DND-41 (cell line): ENCODE measurements at regions not wholly inside any gene's neighbourhood (a gene's known extent, or its start where the extent isn't known, plus 50 kb on each side); places are given as distances from the start of the nearest gene placed in this dataset.
"Not testable (repeated sequence)": the region's sequence is repeated elsewhere in the genome, so short reads cannot be mapped to it uniquely, and the experiment has no call there.

Experiments
- ATAC-seq: fragments of 200-7000 bp; cut with Tn5 transposase; 3 replicates; pipeline ENCODE4 v1.9.1; 2021; ENCODE audit warnings: low read depth; ENCODE audit not compliant: insufficient read depth
- DNase-seq: peaks from one replicate; pipeline ENCODE4 v3.0.0-alpha.2; 2020
- H2AFZ ChIP-seq: 2 replicates; pipeline ENCODE4 v1.6.0; 2012; ENCODE audit warnings: low read depth, low read length
- H3K27ac ChIP-seq: 2 replicates; pipeline ENCODE4 v1.5.1; 2012; ENCODE audit warnings: low read length, inconsistent platforms
- H3K27me3 ChIP-seq: fragments of 200-600 bp; sonication (generic); 2 replicates; pipeline ENCODE4 v1.6.0; 2012; ENCODE audit warnings: low read length, mild to moderate bottlenecking, inconsistent platforms; ENCODE audit not compliant: insufficient read depth, poor library complexity
- H3K36me3 ChIP-seq: 2 replicates; pipeline ENCODE4 v1.5.1; 2012; ENCODE audit warnings: low read length, inconsistent platforms; ENCODE audit not compliant: insufficient read depth
- H3K4me1 ChIP-seq: 2 replicates; pipeline ENCODE4 v1.5.1; 2012; ENCODE audit warnings: mild to moderate bottlenecking, low read length; ENCODE audit not compliant: insufficient read depth
- H3K4me2 ChIP-seq: 2 replicates; pipeline ENCODE4 v1.6.0; 2012; ENCODE audit warnings: mild to moderate bottlenecking, moderate library complexity, low read length, inconsistent platforms; ENCODE audit not compliant: insufficient read depth
- H3K4me3 ChIP-seq, 2 experiments: fragments of 200-600 bp in 1 of 2; shearing (Covaris generic) in 1 of 2; 2 replicates each; pipeline ENCODE4 v1.5.1; 2012 to 2016; ENCODE audit warnings: inconsistent platforms in 2 of 2, low read length in 2 of 2, mild to moderate bottlenecking in 2 of 2, low read depth in 1 of 2, moderate library complexity in 1 of 2
- H3K79me2 ChIP-seq: 2 replicates; pipeline ENCODE4 v1.6.0; 2012; ENCODE audit warnings: low read length, inconsistent platforms; ENCODE audit not compliant: insufficient read depth
- H3K9ac ChIP-seq: 2 replicates; pipeline ENCODE4 v1.6.0; 2012; ENCODE audit warnings: low read depth, mild to moderate bottlenecking, inconsistent platforms, low read length, moderate library complexity
- H3K9me3 ChIP-seq: 2 replicates; pipeline ENCODE4 v1.5.1; 2012; ENCODE audit warnings: low read length, moderate library complexity, mild to moderate bottlenecking, inconsistent platforms; ENCODE audit not compliant: insufficient read depth, severe bottlenecking
- H4K20me1 ChIP-seq: 2 replicates; pipeline ENCODE4 v1.6.0; 2012; ENCODE audit warnings: low read length; ENCODE audit not compliant: insufficient read depth
- EZH2 ChIP-seq: IDR thresholded peaks from 3 replicates; pipeline ENCODE4 v1.6.1; 2012; ENCODE audit warnings: borderline replicate concordance, low read depth, mild to moderate bottlenecking, moderate library complexity, low read length, inconsistent platforms; ENCODE audit not compliant: severe bottlenecking
- TF ChIP-seq, protein P1 (sequence below): IDR thresholded peaks from 2 replicates; pipeline ENCODE4 v1.5.1; 2012; ENCODE audit warnings: borderline replicate concordance, low read length, moderate library complexity, mild to moderate bottlenecking; ENCODE audit not compliant: poor library complexity, severe bottlenecking; ENCODE audit errors: extremely low read depth

DNA sequence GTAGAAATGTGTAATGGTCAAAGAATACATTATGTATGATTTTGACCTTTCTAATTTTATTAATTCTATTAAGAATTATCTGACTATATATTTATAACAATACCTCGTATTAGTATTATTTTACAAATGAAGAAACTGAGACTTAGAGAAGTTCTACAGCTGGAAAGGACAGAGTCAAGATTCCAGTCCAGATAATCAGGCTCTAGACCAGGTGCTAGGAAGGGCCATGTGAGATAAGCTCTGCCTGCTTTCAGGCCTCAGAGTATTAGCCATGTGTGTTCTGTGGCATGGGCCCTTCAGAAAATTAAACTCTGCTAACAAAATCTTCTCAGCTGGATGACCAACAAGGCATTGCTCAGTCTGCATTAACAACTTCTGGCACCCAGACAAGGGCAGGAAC is 87.5 kb downstream of the CD200R1L start:
- no peaks in the 10 kb centered on the region for H3K27me3 ChIP-seq
- H3K36me3 ChIP-seq = no peaks in the 10 kb centered on the region
- no peak overlapping the region for H3K27ac ChIP-seq
- TF ChIP-seq, protein P1, sequence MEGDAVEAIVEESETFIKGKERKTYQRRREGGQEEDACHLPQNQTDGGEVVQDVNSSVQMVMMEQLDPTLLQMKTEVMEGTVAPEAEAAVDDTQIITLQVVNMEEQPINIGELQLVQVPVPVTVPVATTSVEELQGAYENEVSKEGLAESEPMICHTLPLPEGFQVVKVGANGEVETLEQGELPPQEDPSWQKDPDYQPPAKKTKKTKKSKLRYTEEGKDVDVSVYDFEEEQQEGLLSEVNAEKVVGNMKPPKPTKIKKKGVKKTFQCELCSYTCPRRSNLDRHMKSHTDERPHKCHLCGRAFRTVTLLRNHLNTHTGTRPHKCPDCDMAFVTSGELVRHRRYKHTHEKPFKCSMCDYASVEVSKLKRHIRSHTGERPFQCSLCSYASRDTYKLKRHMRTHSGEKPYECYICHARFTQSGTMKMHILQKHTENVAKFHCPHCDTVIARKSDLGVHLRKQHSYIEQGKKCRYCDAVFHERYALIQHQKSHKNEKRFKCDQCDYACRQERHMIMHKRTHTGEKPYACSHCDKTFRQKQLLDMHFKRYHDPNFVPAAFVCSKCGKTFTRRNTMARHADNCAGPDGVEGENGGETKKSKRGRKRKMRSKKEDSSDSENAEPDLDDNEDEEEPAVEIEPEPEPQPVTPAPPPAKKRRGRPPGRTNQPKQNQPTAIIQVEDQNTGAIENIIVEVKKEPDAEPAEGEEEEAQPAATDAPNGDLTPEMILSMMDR = no peak
- no peak for TF ChIP-seq EZH2
- H4K20me1 ChIP-seq = no peaks in the 10 kb centered on the region
- no peak overlapping the region for H3K9ac ChIP-seq
- no peaks in the 10 kb centered on the region for H3K4me1 ChIP-seq
- DNase-seq (no peak), ATAC-seq (no peak)
- no peak overlapping the region for H3K4me3 ChIP-seq
- H3K79me2 ChIP-seq = no peaks in the 10 kb centered on the region
- no peaks in the 10 kb centered on the region for H3K9me3 ChIP-seq
- no peak overlapping the region for H2AFZ ChIP-seq
- no peak overlapping the region for H3K4me2 ChIP-seq

DNA sequence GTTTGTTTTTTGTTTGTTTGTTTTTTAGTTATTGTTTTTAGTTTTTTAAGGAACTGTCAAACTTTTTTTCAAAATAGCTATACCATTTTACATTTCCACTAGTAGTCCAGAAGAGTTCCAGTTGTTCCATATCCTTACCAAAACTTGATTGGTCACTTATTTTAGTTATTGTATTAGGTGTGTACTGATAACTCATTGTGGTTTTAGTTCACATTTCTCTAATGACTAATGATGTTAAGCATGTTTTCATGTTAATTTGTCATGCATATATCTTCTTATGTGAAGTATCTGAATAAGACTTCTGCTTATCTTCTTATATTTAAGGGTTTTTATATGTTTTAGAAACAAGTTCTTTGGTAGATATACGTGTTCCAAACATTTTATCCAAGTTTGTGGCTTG is 89.5 kb downstream of the CD200R1L start:
- Histone ChIP-seq H3K36me3 (no peaks in the 10 kb centered on the region), H3K9ac (no peak overlapping the region)
- no peak for ATAC-seq

DNA sequence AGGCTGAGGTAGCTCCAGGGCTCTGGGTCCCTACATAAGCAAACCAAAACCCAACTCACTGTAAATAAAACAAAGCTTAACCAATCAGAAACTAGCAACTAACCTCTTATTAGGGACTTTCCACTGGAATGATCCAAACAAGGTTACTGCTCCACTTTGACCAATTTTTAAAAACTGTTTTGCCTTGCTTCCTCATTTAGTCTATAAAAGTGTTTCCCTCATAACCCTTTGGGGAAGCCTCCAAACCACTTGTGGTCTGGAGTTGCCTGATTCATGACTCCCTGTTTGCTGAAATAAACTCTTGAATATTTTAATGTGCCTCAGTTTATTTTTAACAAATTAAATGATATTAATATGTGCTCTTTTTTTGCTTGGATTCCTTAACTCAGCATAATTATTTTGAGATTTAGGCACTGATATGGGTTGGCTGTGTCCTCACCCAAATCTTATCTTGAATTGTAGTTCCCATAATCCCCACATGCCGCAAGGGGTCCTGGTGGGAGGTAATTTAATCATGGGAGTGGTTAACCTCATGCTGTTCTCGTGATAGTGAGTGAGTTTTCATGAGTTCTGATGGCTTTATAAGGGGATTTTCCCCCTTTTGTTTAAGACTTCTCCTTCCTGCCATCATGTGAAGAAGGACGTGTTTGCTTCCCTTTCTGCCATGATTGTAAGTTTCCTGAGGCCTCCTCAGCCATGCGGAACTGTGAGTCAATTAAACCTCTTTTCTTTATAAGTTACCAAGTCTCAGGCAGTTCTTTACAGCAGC is 90.6 kb downstream of the CD200R1L start:
- Histone ChIP-seq H3K4me2 (no peak overlapping the region), H3K4me3 (no peak overlapping the region), H3K9ac (no peak overlapping the region), H3K79me2 (no peaks in the 10 kb centered on the region), H3K27ac (no peak overlapping the region), H3K4me1 (no peaks in the 10 kb centered on the region), H3K27me3 (no peaks in the 10 kb centered on the region), H4K20me1 (no peaks in the 10 kb centered on the region), H2AFZ (no peak overlapping the region), H3K36me3 (no peaks in the 10 kb centered on the region), H3K9me3 (no peaks in the 10 kb centered on the region)
- ATAC-seq = no peak
- DNase-seq = no peak
- TF ChIP-seq, protein P1 = no peak
- no peak for TF ChIP-seq EZH2

More for the DNA sequence above, 89.5 kb downstream of the CD200R1L start:
- Histone ChIP-seq H4K20me1 (no peaks in the 10 kb centered on the region), H3K27me3 (no peaks in the 10 kb centered on the region), H2AFZ (no peak overlapping the region), H3K9me3 (no peaks in the 10 kb centered on the region), H3K27ac (no peak overlapping the region), H3K79me2 (no peaks in the 10 kb centered on the region), H3K4me2 (no peak overlapping the region), H3K4me3 (no peak overlapping the region), H3K4me1 (no peaks in the 10 kb centered on the region)
- TF ChIP-seq, protein P1 = no peak
- TF ChIP-seq EZH2 = no peak
- no peak for DNase-seq

DNA sequence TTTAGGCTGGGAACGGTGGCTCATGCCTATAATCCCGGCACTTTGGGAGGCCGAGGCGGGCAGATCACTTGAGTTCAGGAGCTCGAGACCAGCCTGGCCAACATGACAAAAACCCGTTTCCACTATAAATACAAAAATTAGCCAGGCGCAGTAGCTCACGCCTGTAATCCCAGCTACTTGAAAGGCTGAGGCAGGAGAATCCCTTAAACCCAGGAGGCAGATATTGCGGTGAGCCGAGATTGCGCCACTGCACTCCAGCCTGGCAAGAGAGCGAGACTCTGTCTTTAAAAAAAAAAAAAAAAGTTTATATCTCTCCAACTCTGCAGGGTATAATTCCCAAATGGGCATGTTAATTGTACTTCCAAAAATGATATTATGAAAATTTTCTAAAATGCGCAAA is 91.6 kb downstream of the CD200R1L start:
- H3K27ac ChIP-seq, H3K79me2 ChIP-seq, ATAC-seq, H3K27me3 ChIP-seq, DNase-seq, H3K9ac ChIP-seq, H3K4me1 ChIP-seq, H3K36me3 ChIP-seq, H3K4me3 ChIP-seq, H3K4me2 ChIP-seq, H2AFZ ChIP-seq, H4K20me1 ChIP-seq, H3K9me3 ChIP-seq: not testable (repeated sequence)
